ENCODE measurements at regions not wholly inside any gene's neighbourhood (a gene's known extent, or its start where the extent isn't known, plus 50 kb on each side); places are given as distances from the start of the nearest gene placed in this dataset.

GRCh38 chr5:72605632-72606031 is 98.4 kb upstream of the ZNF366 start:
- H3K9me3 ChIP-seq (ENCODE audit: insufficient read depth, low read length) = no peaks in the 10 kb centered on the region; the same call in 1 of the 2 replicates
- no peak for DNase-seq (ENCODE audit: low read depth, low spot score)
- H3K36me3 ChIP-seq (ENCODE audit: insufficient read depth, insufficient read length, low read length) = no peaks in the 10 kb centered on the region
- no peaks in the 10 kb centered on the region for H3K27me3 ChIP-seq (ENCODE audit: insufficient read depth, insufficient read length)
- no peak overlapping the region for H3K4me3 ChIP-seq (ENCODE audit: insufficient read length, low read depth)
- no peaks in the 10 kb centered on the region for H3K4me1 ChIP-seq (ENCODE audit: insufficient read depth, insufficient read length)
- H3K9ac ChIP-seq (ENCODE audit: insufficient read length, low read depth) = no peak overlapping the region
- no peak for TF ChIP-seq YY1 (IDR thresholded peaks at IDR 0.05; ENCODE audit: insufficient read depth, insufficient read length)
- TF ChIP-seq ZNF274 (IDR thresholded peaks at IDR 0.05; ENCODE audit: low read depth, low read length) = no peak
- TF ChIP-seq SUZ12 (IDR thresholded peaks at IDR 0.05; ENCODE audit: extremely low read depth, insufficient read depth, insufficient read length) = no peak

DNA sequence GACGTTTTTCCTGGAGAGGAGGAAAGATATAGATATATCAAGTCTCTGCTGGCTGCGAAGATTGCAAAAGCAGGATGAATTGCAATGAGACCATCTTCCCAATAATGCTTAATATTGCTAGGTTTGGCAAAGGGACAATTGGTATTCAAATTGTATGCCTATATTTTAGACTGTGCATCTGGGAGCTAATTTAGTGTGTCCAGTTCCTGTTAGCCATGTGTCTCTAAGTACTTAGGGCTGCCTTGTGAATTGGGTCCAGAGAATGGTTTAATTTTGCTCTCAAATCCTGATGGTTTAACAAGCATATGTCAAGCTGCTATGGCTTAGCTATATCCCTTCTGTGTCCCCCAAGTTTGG is 97.6 kb upstream of the ZNF366 start:
- no peaks in the 10 kb centered on the region for H3K27me3 ChIP-seq (ENCODE audit: insufficient read depth, insufficient read length)
- no peaks in the 10 kb centered on the region for H3K4me1 ChIP-seq (ENCODE audit: insufficient read depth, insufficient read length)
- DNase-seq (ENCODE audit: low read depth, low spot score) = no peak
- TF ChIP-seq YY1 (IDR thresholded peaks at IDR 0.05; ENCODE audit: insufficient read depth, insufficient read length) = no peak
- TF ChIP-seq ZNF274 (IDR thresholded peaks at IDR 0.05; ENCODE audit: low read depth, low read length) = no peak
- no peak for TF ChIP-seq SUZ12 (IDR thresholded peaks at IDR 0.05; ENCODE audit: extremely low read depth, insufficient read depth, insufficient read length)
- H3K9me3 ChIP-seq (ENCODE audit: insufficient read depth, low read length) = no peaks in the 10 kb centered on the region; the same call in 1 of the 2 replicates
- no peak overlapping the region for H3K9ac ChIP-seq (ENCODE audit: insufficient read length, low read depth)
- no peaks in the 10 kb centered on the region for H3K36me3 ChIP-seq (ENCODE audit: insufficient read depth, insufficient read length, low read length)
- no peak overlapping the region for H3K4me3 ChIP-seq (ENCODE audit: insufficient read length, low read depth)

- H3K36me3 ChIP-seq (ENCODE audit: insufficient read depth, insufficient read length, low read length) = no peaks in the 10 kb centered on the region
- H3K4me1 ChIP-seq (ENCODE audit: insufficient read depth, insufficient read length) = no peaks in the 10 kb centered on the region
- no peak for DNase-seq (ENCODE audit: low read depth, low spot score)
- no peaks in the 10 kb centered on the region for H3K27me3 ChIP-seq (ENCODE audit: insufficient read depth, insufficient read length)
- H3K9me3 ChIP-seq (ENCODE audit: insufficient read depth, low read length) = peaks cover 4% of the 10 kb centered on the region
- H3K9ac ChIP-seq (ENCODE audit: insufficient read length, low read depth) = no peak overlapping the region
- no peak overlapping the region for H3K4me3 ChIP-seq (ENCODE audit: insufficient read length, low read depth)
- no peak for TF ChIP-seq SUZ12 (IDR thresholded peaks at IDR 0.05; ENCODE audit: extremely low read depth, insufficient read depth, insufficient read length)
- TF ChIP-seq YY1 (IDR thresholded peaks at IDR 0.05; ENCODE audit: insufficient read depth, insufficient read length) = no peak
- no peak for TF ChIP-seq ZNF274 (IDR thresholded peaks at IDR 0.05; ENCODE audit: low read depth, low read length)
Observed at GRCh38 chr5:72604111-72604797, 97.0 kb upstream of the ZNF366 start.

GRCh38 chr5:72602696-72603685 is 95.8 kb upstream of the ZNF366 start:
- Histone ChIP-seq H3K27me3 (ENCODE audit: insufficient read depth, insufficient read length) (no peaks in the 10 kb centered on the region), H3K36me3 (ENCODE audit: insufficient read depth, insufficient read length, low read length) (no peaks in the 10 kb centered on the region), H3K4me1 (ENCODE audit: insufficient read depth, insufficient read length) (no peaks in the 10 kb centered on the region), H3K9ac (ENCODE audit: insufficient read length, low read depth) (no peak overlapping the region), H3K9me3 (ENCODE audit: insufficient read depth, low read length) (peaks cover 16% of the 10 kb centered on the region), H3K4me3 (ENCODE audit: insufficient read length, low read depth) (no peak overlapping the region)
- no peak for DNase-seq (ENCODE audit: low read depth, low spot score)
- no peak for TF ChIP-seq ZNF274 (IDR thresholded peaks at IDR 0.05; ENCODE audit: low read depth, low read length)
- no peak for TF ChIP-seq YY1 (IDR thresholded peaks at IDR 0.05; ENCODE audit: insufficient read depth, insufficient read length)
- no peak for TF ChIP-seq SUZ12 (IDR thresholded peaks at IDR 0.05; ENCODE audit: extremely low read depth, insufficient read depth, insufficient read length)

DNA sequence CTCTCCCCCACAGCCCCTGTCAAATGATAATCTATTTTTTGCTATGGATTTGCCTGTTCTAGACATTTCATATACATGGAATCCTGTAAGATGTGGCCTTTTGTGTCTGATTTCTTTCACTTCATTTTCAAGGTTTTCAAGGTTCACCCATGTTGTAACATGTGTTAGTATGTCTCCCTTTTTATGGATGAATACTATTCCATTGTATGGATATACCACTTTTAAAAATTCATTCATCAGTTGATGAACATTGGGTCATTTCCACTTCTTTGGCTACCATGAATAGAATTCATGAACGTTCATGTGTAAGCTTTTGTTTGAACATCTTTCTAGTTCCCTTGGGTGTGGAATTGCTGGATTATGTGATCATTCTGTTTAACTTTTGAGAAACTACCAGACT is 94.7 kb upstream of the ZNF366 start:
- Histone ChIP-seq H3K4me1 (ENCODE audit: insufficient read depth, insufficient read length) (no peaks in the 10 kb centered on the region), H3K9me3 (ENCODE audit: insufficient read depth, low read length) (peaks cover 16% of the 10 kb centered on the region), H3K27me3 (ENCODE audit: insufficient read depth, insufficient read length) (no peaks in the 10 kb centered on the region), H3K36me3 (ENCODE audit: insufficient read depth, insufficient read length, low read length) (no peaks in the 10 kb centered on the region), H3K4me3 (ENCODE audit: insufficient read length, low read depth) (no peak overlapping the region), H3K9ac (ENCODE audit: insufficient read length, low read depth) (no peak overlapping the region)
- TF ChIP-seq ZNF274 (IDR thresholded peaks at IDR 0.05; ENCODE audit: low read depth, low read length) (no peak), YY1 (IDR thresholded peaks at IDR 0.05; ENCODE audit: insufficient read depth, insufficient read length) (no peak), SUZ12 (IDR thresholded peaks at IDR 0.05; ENCODE audit: extremely low read depth, insufficient read depth, insufficient read length) (no peak)
- DNase-seq (ENCODE audit: low read depth, low spot score) = no peak

DNA sequence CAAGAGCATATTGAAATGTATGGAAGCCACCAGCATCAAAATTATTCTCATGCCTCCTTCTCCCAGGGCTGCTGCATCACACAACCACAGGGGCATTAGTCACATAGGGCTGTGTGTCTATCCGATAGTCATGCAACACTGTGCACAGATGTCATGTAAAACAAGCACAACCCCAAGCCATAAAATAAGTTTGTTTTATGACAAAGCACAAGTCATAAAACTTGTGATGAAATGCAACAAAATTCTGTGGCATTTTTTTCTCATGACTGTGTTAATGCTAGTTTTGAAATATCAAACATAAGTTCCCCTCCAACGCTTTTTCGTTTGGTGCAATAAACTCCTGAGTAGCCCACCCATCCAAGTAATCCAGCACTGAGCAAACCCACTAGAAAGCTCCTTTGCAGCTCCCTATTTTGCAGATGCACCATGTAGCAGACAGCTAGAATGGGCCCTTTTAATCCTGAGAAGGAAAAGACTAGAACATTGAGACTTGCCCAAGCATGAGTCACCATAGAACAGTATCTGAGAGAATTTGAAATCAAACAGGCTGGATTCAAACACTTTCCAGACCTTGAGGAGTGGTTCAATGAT is 93.3 kb upstream of the ZNF366 start:
- no peak overlapping the region for H3K4me3 ChIP-seq (ENCODE audit: insufficient read length, low read depth)
- H3K27me3 ChIP-seq (ENCODE audit: insufficient read depth, insufficient read length) = no peaks in the 10 kb centered on the region
- H3K4me1 ChIP-seq (ENCODE audit: insufficient read depth, insufficient read length) = no peaks in the 10 kb centered on the region
- peaks cover 16% of the 10 kb centered on the region for H3K9me3 ChIP-seq (ENCODE audit: insufficient read depth, low read length)
- TF ChIP-seq ZNF274 (IDR thresholded peaks at IDR 0.05; ENCODE audit: low read depth, low read length) (no peak), SUZ12 (IDR thresholded peaks at IDR 0.05; ENCODE audit: extremely low read depth, insufficient read depth, insufficient read length) (no peak), YY1 (IDR thresholded peaks at IDR 0.05; ENCODE audit: insufficient read depth, insufficient read length) (no peak)
- no peak for DNase-seq (ENCODE audit: low read depth, low spot score)
- no peaks in the 10 kb centered on the region for H3K36me3 ChIP-seq (ENCODE audit: insufficient read depth, insufficient read length, low read length)
- no peak overlapping the region for H3K9ac ChIP-seq (ENCODE audit: insufficient read length, low read depth)

All from NT2/D1 (cell line).